ENCODE measurements at regions not wholly inside any gene's neighbourhood (a gene's known extent, or its start where the extent isn't known, plus 50 kb on each side); places are given as distances from the start of the nearest gene placed in this dataset.

- H3K36me3 ChIP-seq (replicated peaks in 1 of 2; ENCODE audit: control extremely low read depth in 1 of 2, control insufficient read depth in 1 of 2, extremely low read depth in 1 of 2, insufficient read depth in 2 of 2, low read length in 1 of 2), result no peaks in the 10 kb centered on the region
- no peak overlapping the region for H3K27ac ChIP-seq (ENCODE audit: low read length in 2 of 2)
- H3K4me3 ChIP-seq (ENCODE audit: control extremely low read depth in 1 of 5, extremely low read depth in 1 of 5, insufficient read depth in 1 of 5, low read depth in 2 of 5, low read length in 4 of 5), result no peak overlapping the region
- 88% methylated on average over 2 of the region's 3 CpGs for WGBS (ENCODE audit: insufficient coverage)
- no peaks in the 10 kb centered on the region for H3K27me3 ChIP-seq (replicated peaks in 1 of 4; ENCODE audit: control extremely low read depth in 1 of 4, control insufficient read depth in 3 of 4, insufficient read depth in 4 of 4, low read length in 3 of 4)
- H3K79me2 ChIP-seq (ENCODE audit: control insufficient read depth, insufficient read depth, low read length), result no peaks in the 10 kb centered on the region
- DNase-seq (no peak), ATAC-seq (ENCODE audit: low read depth) (no peak)
- Mint-ChIP-seq H3K27ac (no peak overlapping the region), H3K4me3 (no peak overlapping the region), H3K4me1 (no peaks in the 10 kb centered on the region), H3K27me3 (no peaks in the 10 kb centered on the region), H3K9me3 (ENCODE audit: insufficient read depth) (no peaks in the 10 kb centered on the region)
- H3K4me1 ChIP-seq (ENCODE audit: control insufficient read depth in 2 of 2, insufficient read depth in 2 of 2, low read length in 2 of 2), result no peaks in the 10 kb centered on the region
- H3K9ac ChIP-seq (ENCODE audit: low read length), result no peak overlapping the region
- H4K20me1 ChIP-seq (ENCODE audit: control insufficient read depth, insufficient read depth, low read length, poor library complexity, severe bottlenecking), result no peaks in the 10 kb centered on the region
- no peak for TF ChIP-seq EZH2 (IDR thresholded peaks at IDR 0.05; ENCODE audit: borderline replicate concordance, insufficient read depth, low read depth, low read length, poor library complexity, severe bottlenecking)
- TF ChIP-seq CTCF (IDR thresholded peaks at IDR 0.05), result no peak
- ChIA-PET CTCF (no interaction called here), POLR2A (no interaction called here)
- no peak overlapping the region for H3K4me2 ChIP-seq (replicated peaks; ENCODE audit: low read depth, low read length, poor library complexity, severe bottlenecking)
- H3K9me3 ChIP-seq (ENCODE audit: control extremely low read depth in 1 of 3, control insufficient read depth in 2 of 3, insufficient read depth in 1 of 3, low read length in 2 of 3), result no peaks in the 10 kb centered on the region
- H2AFZ ChIP-seq (ENCODE audit: insufficient read depth, low read depth, low read length, poor library complexity, severe bottlenecking), result no peak overlapping the region
- intact Hi-C loops (cut with micrococcal nuclease), result no loop called here
Observed at GRCh38 chr10:76759681-76760080, 877.9 kb downstream of the KCNMA1 start.

DNA sequence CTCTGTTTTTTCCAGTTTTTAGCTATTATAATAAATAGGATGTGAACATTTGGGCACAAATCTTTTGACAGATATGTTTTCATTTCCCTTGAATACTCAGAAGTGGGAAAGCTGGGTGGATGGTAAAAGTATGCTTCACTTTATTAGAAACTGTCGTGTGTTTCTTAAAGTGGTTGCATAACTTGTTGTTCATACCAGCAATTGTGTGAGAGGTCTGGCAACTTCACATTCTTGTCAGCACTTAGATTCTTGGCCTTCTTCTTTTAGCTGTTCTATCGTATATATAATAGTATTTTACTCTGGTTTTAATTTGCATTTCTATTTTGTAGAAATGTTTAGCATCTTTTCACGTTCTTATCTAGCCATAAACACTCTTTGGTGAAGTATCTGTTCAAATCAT lies 894.4 kb downstream of the KCNMA1 start:
- Histone ChIP-seq H3K27ac (ENCODE audit: low read length in 2 of 2) (no peak overlapping the region), H3K9me3 (ENCODE audit: control extremely low read depth in 1 of 3, control insufficient read depth in 2 of 3, insufficient read depth in 1 of 3, low read length in 2 of 3) (no peaks in the 10 kb centered on the region), H2AFZ (ENCODE audit: insufficient read depth, low read depth, low read length, poor library complexity, severe bottlenecking) (no peak overlapping the region), H3K27me3 (replicated peaks in 1 of 4; ENCODE audit: control extremely low read depth in 1 of 4, control insufficient read depth in 3 of 4, insufficient read depth in 4 of 4, low read length in 3 of 4) (no peaks in the 10 kb centered on the region), H3K36me3 (replicated peaks in 1 of 2; ENCODE audit: control extremely low read depth in 1 of 2, control insufficient read depth in 1 of 2, extremely low read depth in 1 of 2, insufficient read depth in 2 of 2, low read length in 1 of 2) (no peaks in the 10 kb centered on the region), H3K4me1 (ENCODE audit: control insufficient read depth in 2 of 2, insufficient read depth in 2 of 2, low read length in 2 of 2) (no peaks in the 10 kb centered on the region), H3K9ac (ENCODE audit: low read length) (no peak overlapping the region), H4K20me1 (ENCODE audit: control insufficient read depth, insufficient read depth, low read length, poor library complexity, severe bottlenecking) (no peaks in the 10 kb centered on the region), H3K79me2 (ENCODE audit: control insufficient read depth, insufficient read depth, low read length) (no peaks in the 10 kb centered on the region), H3K4me2 (replicated peaks; ENCODE audit: low read depth, low read length, poor library complexity, severe bottlenecking) (no peak overlapping the region), H3K4me3 (ENCODE audit: control extremely low read depth in 1 of 5, extremely low read depth in 1 of 5, insufficient read depth in 1 of 5, low read depth in 2 of 5, low read length in 4 of 5) (no peak overlapping the region)
- no peaks in the 10 kb centered on the region for H3K9me3 Mint-ChIP-seq (ENCODE audit: insufficient read depth)
- POLR2A ChIA-PET, result no interaction called here
- intact Hi-C loops (cut with micrococcal nuclease), result no loop called here
- TF ChIP-seq CTCF (IDR thresholded peaks at IDR 0.05) (no peak), EZH2 (IDR thresholded peaks at IDR 0.05; ENCODE audit: borderline replicate concordance, insufficient read depth, low read depth, low read length, poor library complexity, severe bottlenecking) (no peak)
- no peak for ATAC-seq (ENCODE audit: low read depth)
- DNase-seq, result no peak
- H3K4me1 Mint-ChIP-seq, result no peaks in the 10 kb centered on the region
- H3K4me3 Mint-ChIP-seq, result no peak overlapping the region
- H3K27me3 Mint-ChIP-seq, result no peaks in the 10 kb centered on the region
- CTCF ChIA-PET, result no interaction called here
- H3K27ac Mint-ChIP-seq, result no peak overlapping the region
- no CpG with 5 or more reads among the region's 3 CpGs for WGBS (ENCODE audit: insufficient coverage)

Data from B cell (primary cell).